Panc1 (cell line): ENCODE measurements at regions not wholly inside any gene's neighbourhood (a gene's known extent, or its start where the extent isn't known, plus 50 kb on each side); places are given as distances from the start of the nearest gene placed in this dataset.

Experiments
- CTCF ChIP-seq: fragments of 450-650 bp; IDR thresholded peaks from 2 replicates; pipeline ENCODE4 v1.5.1; 2017; ENCODE audit warnings: mild to moderate bottlenecking
- TCF7L2 ChIP-seq: IDR thresholded peaks from 2 replicates; pipeline ENCODE4 v1.6.1; 2011; ENCODE audit warnings: mild to moderate bottlenecking, low read depth, low read length, inconsistent platforms

GRCh38 chr13:58298556-58299135 is 667.1 kb downstream of the PCDH17 start:
- TF ChIP-seq CTCF (no peak), TCF7L2 (no peak)
